ENCODE measurements at regions not wholly inside any gene's neighbourhood (a gene's known extent, or its start where the extent isn't known, plus 50 kb on each side); places are given as distances from the start of the nearest gene placed in this dataset.

GRCh38 chr17:73974536-73974935 lies 228.9 kb upstream of the RPL38 start:
- Histone ChIP-seq H3K9me3 (replicated peaks; ENCODE audit: insufficient read depth, low read length) (no peaks in the 10 kb centered on the region), H3K4me1 (ENCODE audit: low read length) (no peaks in the 10 kb centered on the region), H3K4me3 (ENCODE audit: low read length) (no peak overlapping the region), H3K27ac (ENCODE audit: low read length) (no peak overlapping the region), H3K79me2 (ENCODE audit: low read length) (no peaks in the 10 kb centered on the region), H3K27me3 (replicated peaks; ENCODE audit: insufficient read depth, low read length) (peaks cover 82% of the 10 kb centered on the region), H4K20me1 (ENCODE audit: insufficient read depth, low read length) (no peaks in the 10 kb centered on the region), H3F3A (ENCODE audit: insufficient read depth, low read length) (no peaks in the 10 kb centered on the region), H3K9ac (ENCODE audit: low read length) (no peak overlapping the region), H3K4me2 (ENCODE audit: low read depth, low read length) (no peak overlapping the region), H2AFZ (ENCODE audit: low read length) (no peak overlapping the region), H3K9me2 (replicated peaks; ENCODE audit: insufficient read depth, low read length) (no peaks in the 10 kb centered on the region), H3K36me3 (replicated peaks; ENCODE audit: insufficient read depth, low read length) (no peaks in the 10 kb centered on the region)
- TF ChIP-seq CTCF (IDR thresholded peaks at IDR 0.05; ENCODE audit: low read length) (no peak), EZH2 (optimal IDR thresholded peaks at IDR 0.05; ENCODE audit: low read depth, low read length) (no peak), EZH2phosphoT487 (IDR thresholded peaks at IDR 0.05; ENCODE audit: low read length) (no peak)
- no peak for DNase-seq

GRCh38 chr17:73976147-73976546 lies 227.3 kb upstream of the RPL38 start:
- Histone ChIP-seq H3K27me3 (replicated peaks; ENCODE audit: insufficient read depth, low read length) (peaks cover 82% of the 10 kb centered on the region), H2AFZ (ENCODE audit: low read length) (no peak overlapping the region), H3K4me2 (ENCODE audit: low read depth, low read length) (no peak overlapping the region), H3K4me1 (ENCODE audit: low read length) (no peaks in the 10 kb centered on the region), H3K9ac (ENCODE audit: low read length) (no peak overlapping the region), H3K79me2 (ENCODE audit: low read length) (no peaks in the 10 kb centered on the region), H4K20me1 (ENCODE audit: insufficient read depth, low read length) (no peaks in the 10 kb centered on the region), H3K27ac (ENCODE audit: low read length) (no peak overlapping the region), H3K36me3 (replicated peaks; ENCODE audit: insufficient read depth, low read length) (no peaks in the 10 kb centered on the region), H3K9me2 (replicated peaks; ENCODE audit: insufficient read depth, low read length) (no peaks in the 10 kb centered on the region), H3F3A (ENCODE audit: insufficient read depth, low read length) (no peaks in the 10 kb centered on the region), H3K9me3 (replicated peaks; ENCODE audit: insufficient read depth, low read length) (no peaks in the 10 kb centered on the region), H3K4me3 (ENCODE audit: low read length) (no peak overlapping the region)
- DNase-seq, result no peak
- TF ChIP-seq EZH2 (optimal IDR thresholded peaks at IDR 0.05; ENCODE audit: low read depth, low read length), result no peak
- no peak for TF ChIP-seq CTCF (IDR thresholded peaks at IDR 0.05; ENCODE audit: low read length)
- TF ChIP-seq EZH2phosphoT487 (IDR thresholded peaks at IDR 0.05; ENCODE audit: low read length), result no peak

GRCh38 chr17:73976676-73977521 lies 226.6 kb upstream of the RPL38 start:
- H3K9me2 ChIP-seq (replicated peaks; ENCODE audit: insufficient read depth, low read length), result no peaks in the 10 kb centered on the region
- no peak overlapping the region for H3K9ac ChIP-seq (ENCODE audit: low read length)
- no peak for TF ChIP-seq CTCF (IDR thresholded peaks at IDR 0.05; ENCODE audit: low read length)
- TF ChIP-seq EZH2phosphoT487 (IDR thresholded peaks at IDR 0.05; ENCODE audit: low read length), result no peak
- no peak for TF ChIP-seq EZH2 (optimal IDR thresholded peaks at IDR 0.05; ENCODE audit: low read depth, low read length)
- no peaks in the 10 kb centered on the region for H3K4me1 ChIP-seq (ENCODE audit: low read length)
- no peak overlapping the region for H3K4me2 ChIP-seq (ENCODE audit: low read depth, low read length)
- H3F3A ChIP-seq (ENCODE audit: insufficient read depth, low read length), result no peaks in the 10 kb centered on the region
- DNase-seq, result no peak
- H3K9me3 ChIP-seq (replicated peaks; ENCODE audit: insufficient read depth, low read length), result no peaks in the 10 kb centered on the region
- H3K36me3 ChIP-seq (replicated peaks; ENCODE audit: insufficient read depth, low read length), result no peaks in the 10 kb centered on the region
- no peaks in the 10 kb centered on the region for H3K79me2 ChIP-seq (ENCODE audit: low read length)
- no peaks in the 10 kb centered on the region for H4K20me1 ChIP-seq (ENCODE audit: insufficient read depth, low read length)
- no peak overlapping the region for H2AFZ ChIP-seq (ENCODE audit: low read length)
- H3K27ac ChIP-seq (ENCODE audit: low read length), result no peak overlapping the region
- H3K4me3 ChIP-seq (ENCODE audit: low read length), result no peak overlapping the region
- H3K27me3 ChIP-seq (replicated peaks; ENCODE audit: insufficient read depth, low read length), result peaks cover 75% of the 10 kb centered on the region

Data from MM.1S (cell line).